Astrocyte of the cerebellum (primary cell): ENCODE measurements at regions not wholly inside any gene's neighbourhood (a gene's known extent, or its start where the extent isn't known, plus 50 kb on each side); places are given as distances from the start of the nearest gene placed in this dataset.

Experiments
- DNase-seq: peaks from one replicate; pipeline ENCODE4 v3.0.0-alpha.2; 2011; ENCODE audit warnings: low read depth
- H3K4me3 ChIP-seq: 2 replicates; pipeline ENCODE4 v1.5.1; 2011; ENCODE audit warnings: mild to moderate bottlenecking, low read depth, low read length, moderate library complexity
- in situ Hi-C: cut with HindIII; loops from 2 replicates; pipeline ENCODE4 v1.10.0; 2017; ENCODE audit warnings: low sequenced_read_pairs
- TF ChIP-seq, protein P1 (sequence below): IDR thresholded peaks from 2 replicates; pipeline ENCODE4 v1.5.1; 2012; ENCODE audit warnings: low read length, low read depth, moderate library complexity, mild to moderate bottlenecking; ENCODE audit errors: missing control alignments

GRCh38 chr22:46096706-46097230 is 53.6 kb upstream of the PPARA start:
- DNase-seq: no peak
- TF ChIP-seq, protein P1, sequence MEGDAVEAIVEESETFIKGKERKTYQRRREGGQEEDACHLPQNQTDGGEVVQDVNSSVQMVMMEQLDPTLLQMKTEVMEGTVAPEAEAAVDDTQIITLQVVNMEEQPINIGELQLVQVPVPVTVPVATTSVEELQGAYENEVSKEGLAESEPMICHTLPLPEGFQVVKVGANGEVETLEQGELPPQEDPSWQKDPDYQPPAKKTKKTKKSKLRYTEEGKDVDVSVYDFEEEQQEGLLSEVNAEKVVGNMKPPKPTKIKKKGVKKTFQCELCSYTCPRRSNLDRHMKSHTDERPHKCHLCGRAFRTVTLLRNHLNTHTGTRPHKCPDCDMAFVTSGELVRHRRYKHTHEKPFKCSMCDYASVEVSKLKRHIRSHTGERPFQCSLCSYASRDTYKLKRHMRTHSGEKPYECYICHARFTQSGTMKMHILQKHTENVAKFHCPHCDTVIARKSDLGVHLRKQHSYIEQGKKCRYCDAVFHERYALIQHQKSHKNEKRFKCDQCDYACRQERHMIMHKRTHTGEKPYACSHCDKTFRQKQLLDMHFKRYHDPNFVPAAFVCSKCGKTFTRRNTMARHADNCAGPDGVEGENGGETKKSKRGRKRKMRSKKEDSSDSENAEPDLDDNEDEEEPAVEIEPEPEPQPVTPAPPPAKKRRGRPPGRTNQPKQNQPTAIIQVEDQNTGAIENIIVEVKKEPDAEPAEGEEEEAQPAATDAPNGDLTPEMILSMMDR: no peak
- H3K4me3 ChIP-seq: no peak overlapping the region
- in situ Hi-C loops: no loop called here

DNA sequence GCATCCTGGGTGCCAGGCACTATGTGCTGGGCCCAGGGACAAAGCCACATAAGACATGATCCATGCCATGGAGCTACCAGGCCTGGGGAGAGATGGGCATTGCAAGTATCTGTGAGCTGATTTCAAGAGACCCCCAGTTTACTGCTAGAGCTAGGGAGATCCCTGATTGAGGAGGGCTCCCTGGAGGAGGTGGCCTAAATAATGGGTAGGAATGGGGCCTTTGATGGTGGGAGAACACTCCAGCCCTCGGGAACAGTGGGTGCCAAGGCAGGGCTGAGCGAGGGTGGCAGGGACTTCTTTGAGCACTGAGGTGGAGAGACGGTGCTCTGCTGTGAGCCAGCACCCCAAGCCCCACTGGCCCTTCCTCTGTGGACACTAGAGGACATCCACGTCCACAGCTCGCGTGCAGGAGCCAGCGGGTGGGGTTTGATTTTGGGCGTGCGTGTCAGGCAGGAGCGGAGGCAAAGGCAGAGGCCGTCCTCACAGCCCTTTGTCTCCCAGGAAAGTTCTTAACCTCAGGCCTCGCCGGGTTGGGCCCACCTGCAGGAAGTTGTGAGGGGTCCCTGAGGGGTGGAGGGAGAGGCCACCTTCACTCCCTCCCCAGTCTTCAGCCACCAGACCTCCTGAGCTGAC is 52.9 kb upstream of the PPARA start:
- in situ Hi-C loops: no loop called here
- no peak overlapping the region for H3K4me3 ChIP-seq
- TF ChIP-seq, protein P1: no peak
- DNase-seq: no peak

- TF ChIP-seq, protein P1: no peak
- in situ Hi-C loops: no loop called here
- DNase-seq: no peak
- no peak overlapping the region for H3K4me3 ChIP-seq
These were observed 51.5 kb upstream of the PPARA start for GRCh38 chr22:46098525-46099475.

DNA sequence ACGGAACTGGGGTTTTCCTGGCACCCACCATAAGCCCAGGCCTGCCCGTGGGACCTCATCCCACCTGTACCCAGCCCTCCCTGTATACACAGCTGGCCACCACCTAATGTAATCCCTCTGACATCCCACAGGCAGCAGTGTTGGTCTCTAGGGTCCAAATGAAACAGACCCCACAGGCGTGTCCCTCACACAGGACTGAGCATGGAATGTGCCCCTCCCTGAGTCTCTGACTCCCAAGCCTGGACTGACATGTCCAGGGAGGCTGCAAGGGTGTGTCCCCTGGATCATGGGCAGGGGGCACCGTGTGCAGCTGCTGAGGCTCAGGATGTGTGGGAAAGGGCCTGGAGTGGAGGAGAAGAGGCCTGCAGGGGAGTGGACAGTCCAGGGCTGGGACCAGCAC is 50.6 kb upstream of the PPARA start:
- TF ChIP-seq, protein P1: no peak
- H3K4me3 ChIP-seq: no peak overlapping the region
- DNase-seq: no peak
- in situ Hi-C loops: no loop called here

GRCh38 chr22:46100401-46101105 is 49.8 kb upstream of the PPARA start:
- DNase-seq: no peak
- H3K4me3 ChIP-seq: no peak overlapping the region
- TF ChIP-seq, protein P1: no peak
- in situ Hi-C loops: no loop called here
